Hepatocyte (in vitro differentiated cells): ENCODE measurements at regions not wholly inside any gene's neighbourhood (a gene's known extent, or its start where the extent isn't known, plus 50 kb on each side); places are given as distances from the start of the nearest gene placed in this dataset.

Source experiments
- DNase-seq: peaks from one replicate; pipeline ENCODE4 v3.0.0-alpha.2; 2016; ENCODE audit warnings: low spot score
- H2AFZ ChIP-seq: fragments of 200-600 bp; sonication (generic); 2 replicates; pipeline ENCODE4 v1.6.0; 2016; ENCODE audit warnings: antibody characterized with exemption, mild to moderate bottlenecking
- H3K27ac ChIP-seq: fragments of 200-600 bp; sonication (generic); 2 replicates; pipeline ENCODE4 v1.5.1; 2016; ENCODE audit warnings: mild to moderate bottlenecking
- H3K27me3 ChIP-seq: fragments of 200-600 bp; sonication (generic); 2 replicates; pipeline ENCODE4 v1.6.1; 2016
- H3K36me3 ChIP-seq: fragments of 200-600 bp; sonication (generic); replicated peaks from 2 replicates; pipeline ENCODE4 v1.5.1; 2016; ENCODE audit warnings: low read depth; ENCODE audit not compliant: insufficient read depth
- H3K4me1 ChIP-seq: fragments of 200-600 bp; sonication (generic); 2 replicates; pipeline ENCODE4 v1.5.1; 2016; ENCODE audit warnings: mild to moderate bottlenecking, moderate library complexity; ENCODE audit not compliant: insufficient read depth
- H3K4me2 ChIP-seq: fragments of 200-600 bp; sonication (generic); 2 replicates; pipeline ENCODE4 v1.6.0; 2016
- H3K4me3 ChIP-seq: fragments of 200-600 bp; sonication (generic); 2 replicates; pipeline ENCODE4 v1.5.1; 2016; ENCODE audit warnings: mild to moderate bottlenecking
- H3K79me2 ChIP-seq: fragments of 200-600 bp; sonication (generic); 2 replicates; pipeline ENCODE4 v1.6.0; 2017; ENCODE audit warnings: mild to moderate bottlenecking
- H3K9me2 ChIP-seq: fragments of 200-600 bp; sonication (generic); replicated peaks from 2 replicates; pipeline ENCODE4 v1.6.0; 2017; ENCODE audit warnings: mild to moderate bottlenecking; ENCODE audit not compliant: insufficient read depth
- H3K9me3 ChIP-seq: fragments of 200-600 bp; sonication (generic); 2 replicates; pipeline ENCODE4 v1.5.1; 2016; ENCODE audit warnings: low read depth, mild to moderate bottlenecking
- H4K20me1 ChIP-seq: fragments of 200-600 bp; sonication (generic); 2 replicates; pipeline ENCODE4 v1.6.0; 2016; ENCODE audit warnings: mild to moderate bottlenecking; ENCODE audit not compliant: insufficient read depth, poor library complexity, severe bottlenecking
- CTCF ChIP-seq: fragments of 200-600 bp; sonication (generic); IDR thresholded peaks from 2 replicates; pipeline ENCODE4 v1.5.1; 2016; ENCODE audit warnings: antibody characterized with exemption, mild to moderate bottlenecking; ENCODE audit not compliant: poor library complexity
- EZH2 ChIP-seq: fragments of 200-600 bp; sonication (generic); IDR thresholded peaks from 2 replicates; pipeline ENCODE4 v1.6.1; 2016; ENCODE audit warnings: antibody characterized with exemption, mild to moderate bottlenecking, borderline replicate concordance
- EZH2phosphoT487 ChIP-seq: fragments of 200-600 bp; sonication (generic); IDR thresholded peaks from one replicate; pipeline ENCODE4 v1.6.1; 2018; ENCODE audit warnings: antibody characterized with exemption, mild to moderate bottlenecking, low read depth, moderate library complexity; ENCODE audit not compliant: unreplicated experiment, severe bottlenecking
- WGBS: methylation state at CpG from one replicate; pipeline ENCODE4 v1.1.6; 2016; ENCODE audit warnings: low lambda C conversion rate; ENCODE audit errors: missing lambda C conversion rate; 5-methylcytosine and 5-hydroxymethylcytosine counted together

GRCh38 chr9:79481846-79482477, 89.8 kb upstream of the TLE4 start:
- no peak overlapping the region for H3K4me3 ChIP-seq
- no peaks in the 10 kb centered on the region for H3K9me3 ChIP-seq
- no peaks in the 10 kb centered on the region for H3K4me1 ChIP-seq
- TF ChIP-seq CTCF (no peak), EZH2 (no peak), EZH2phosphoT487 (no peak)
- no peaks in the 10 kb centered on the region for H4K20me1 ChIP-seq
- H3K36me3 ChIP-seq = no peaks in the 10 kb centered on the region
- no peak overlapping the region for H3K4me2 ChIP-seq
- WGBS = 56% methylated on average over 5 of the region's 5 CpGs
- DNase-seq = no peak
- no peak overlapping the region for H3K27ac ChIP-seq
- H3K9me2 ChIP-seq = no peaks in the 10 kb centered on the region
- no peaks in the 10 kb centered on the region for H3K27me3 ChIP-seq
- no peaks in the 10 kb centered on the region for H3K79me2 ChIP-seq
- no peak overlapping the region for H2AFZ ChIP-seq

- DNase-seq = no peak
- Histone ChIP-seq H4K20me1 (no peaks in the 10 kb centered on the region), H3K27me3 (no peaks in the 10 kb centered on the region), H3K4me3 (no peak overlapping the region), H3K4me1 (peaks cover 9% of the 10 kb centered on the region), H3K27ac (no peak overlapping the region), H3K4me2 (no peak overlapping the region), H2AFZ (no peak overlapping the region), H3K9me3 (no peaks in the 10 kb centered on the region), H3K36me3 (no peaks in the 10 kb centered on the region), H3K79me2 (no peaks in the 10 kb centered on the region), H3K9me2 (no peaks in the 10 kb centered on the region)
- TF ChIP-seq CTCF (no peak), EZH2 (no peak), EZH2phosphoT487 (no peak)
- 91% methylated on average over 3 of the region's 3 CpGs for WGBS
These were observed 86.5 kb upstream of the TLE4 start for GRCh38 chr9:79485258-79485657.

GRCh38 chr9:79489261-79490000, 82.3 kb upstream of the TLE4 start:
- Histone ChIP-seq H3K4me1 (peaks cover 18% of the 10 kb centered on the region), H3K27ac (peak overlapping the region; percentile 19), H3K9me2 (no peaks in the 10 kb centered on the region), H3K36me3 (no peaks in the 10 kb centered on the region), H2AFZ (no peak overlapping the region), H4K20me1 (no peaks in the 10 kb centered on the region), H3K4me3 (no peak overlapping the region), H3K4me2 (peak overlapping the region; percentile 48), H3K79me2 (no peaks in the 10 kb centered on the region), H3K27me3 (no peaks in the 10 kb centered on the region), H3K9me3 (no peaks in the 10 kb centered on the region)
- WGBS = 24% methylated on average over 6 of the region's 6 CpGs
- TF ChIP-seq EZH2phosphoT487 (peak; percentile 74), EZH2 (no peak)
- peak; percentile 33 for DNase-seq

- Histone ChIP-seq H3K4me1 (peaks cover 18% of the 10 kb centered on the region), H3K27ac (no peak overlapping the region), H4K20me1 (no peaks in the 10 kb centered on the region), H2AFZ (no peak overlapping the region), H3K79me2 (no peaks in the 10 kb centered on the region), H3K9me2 (no peaks in the 10 kb centered on the region), H3K9me3 (no peaks in the 10 kb centered on the region), H3K27me3 (no peaks in the 10 kb centered on the region), H3K4me2 (peak overlapping the region; percentile 48), H3K4me3 (no peak overlapping the region), H3K36me3 (no peaks in the 10 kb centered on the region)
- 53% methylated on average over 3 of the region's 3 CpGs for WGBS
- TF ChIP-seq EZH2 (no peak), EZH2phosphoT487 (no peak), CTCF (no peak)
- no peak for DNase-seq
These were observed 81.0 kb upstream of the TLE4 start for GRCh38 chr9:79490657-79491248.
